DOHH2 (cell line): ENCODE measurements at regions not wholly inside any gene's neighbourhood (a gene's known extent, or its start where the extent isn't known, plus 50 kb on each side); places are given as distances from the start of the nearest gene placed in this dataset.

Experiments used
- H3F3A ChIP-seq: fragments of 200-600 bp; sonication (generic), shearing (Covaris generic); 2 replicates; pipeline ENCODE4 v1.6.0; 2016; ENCODE audit warnings: antibody characterized with exemption, mild to moderate bottlenecking; ENCODE audit not compliant: control insufficient read depth, insufficient read depth
- H3K27ac ChIP-seq: fragments of 200-600 bp; sonication (generic); 2 replicates; pipeline ENCODE4 v1.5.1; 2014; ENCODE audit warnings: low read depth, mild to moderate bottlenecking, low read length, moderate library complexity
- H3K27me3 ChIP-seq: fragments of 200-600 bp; sonication (generic); 2 replicates; pipeline ENCODE4 v1.6.1; 2014; ENCODE audit warnings: mild to moderate bottlenecking, low read length, mixed read lengths; ENCODE audit not compliant: control insufficient read depth
- H3K36me3 ChIP-seq: fragments of 200-600 bp; sonication (generic); 2 replicates; pipeline ENCODE4 v1.6.1; 2014; ENCODE audit warnings: mild to moderate bottlenecking, low read length, moderate library complexity, mixed read lengths; ENCODE audit not compliant: control insufficient read depth
- H3K4me1 ChIP-seq: fragments of 200-600 bp; sonication (generic); 2 replicates; pipeline ENCODE4 v1.6.1; 2014; ENCODE audit warnings: mild to moderate bottlenecking, low read length, mixed read lengths; ENCODE audit not compliant: control insufficient read depth
- H3K4me2 ChIP-seq: fragments of 200-600 bp; sonication (generic); 2 replicates; pipeline ENCODE4 v1.6.0; 2014; ENCODE audit warnings: mild to moderate bottlenecking, low read length, moderate library complexity
- H3K4me3 ChIP-seq: fragments of 200-600 bp; sonication (generic); 2 replicates; pipeline ENCODE4 v1.5.1; 2014; ENCODE audit warnings: mild to moderate bottlenecking, low read length, mixed read lengths
- H3K79me2 ChIP-seq: fragments of 200-600 bp; sonication (generic); 2 replicates; pipeline ENCODE4 v1.6.1; 2014; ENCODE audit warnings: mild to moderate bottlenecking, low read length, mixed read lengths; ENCODE audit not compliant: control insufficient read depth
- H3K9me2 ChIP-seq: fragments of 200-600 bp; sonication (generic); replicated peaks from 2 replicates; pipeline ENCODE4 v1.6.1; 2014; ENCODE audit warnings: mild to moderate bottlenecking, low read length, mixed read lengths; ENCODE audit not compliant: control insufficient read depth
- H3K9me3 ChIP-seq: fragments of 200-600 bp; sonication (generic); 2 replicates; pipeline ENCODE4 v1.6.1; 2014; ENCODE audit warnings: antibody characterized with exemption, low read length, mixed read lengths; ENCODE audit not compliant: control insufficient read depth, insufficient read depth
- H4K20me1 ChIP-seq: fragments of 200-600 bp; sonication (generic); 2 replicates; pipeline ENCODE4 v1.6.0; 2014; ENCODE audit warnings: low read depth, mild to moderate bottlenecking, antibody characterized with exemption, low read length, moderate library complexity; ENCODE audit not compliant: control insufficient read depth, insufficient read depth
- EZH2phosphoT487 ChIP-seq: fragments of 200-600 bp; sonication (generic); IDR thresholded peaks from 2 replicates; pipeline ENCODE4 v1.6.1; 2017; ENCODE audit warnings: borderline replicate concordance, mild to moderate bottlenecking, antibody characterized with exemption, low read length, moderate library complexity, mixed read lengths
- TF ChIP-seq, protein P1 (sequence below): fragments of 200-600 bp; sonication (generic); IDR thresholded peaks from one replicate; pipeline ENCODE4 v1.5.1; 2014; ENCODE audit warnings: antibody characterized with exemption, mild to moderate bottlenecking, low read depth, low read length; ENCODE audit not compliant: poor library complexity, severe bottlenecking

DNA sequence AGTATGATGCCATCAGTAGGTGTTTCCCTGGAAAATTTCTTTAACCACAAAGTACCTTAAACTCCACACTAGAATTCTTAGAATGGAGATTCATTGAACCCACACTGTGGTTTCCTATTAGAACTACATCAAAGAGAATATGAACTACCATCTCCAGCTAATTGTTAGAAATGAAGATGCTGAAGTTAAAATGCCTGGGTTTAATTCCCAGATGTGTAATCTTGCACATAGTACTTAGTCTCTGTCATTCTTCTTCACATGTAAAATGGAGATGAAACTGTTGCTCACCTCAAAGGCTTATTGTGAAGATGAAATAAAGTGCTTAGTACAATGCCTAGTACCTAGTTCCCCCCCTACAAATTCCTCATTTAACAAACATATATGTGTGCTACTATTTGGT lies 303.3 kb upstream of the CCNG1 start:
- Histone ChIP-seq H3K27ac (no peak overlapping the region), H3K4me2 (no peak overlapping the region), H3K9me2 (no peaks in the 10 kb centered on the region), H3K79me2 (no peaks in the 10 kb centered on the region), H3F3A (no peaks in the 10 kb centered on the region), H3K27me3 (no peaks in the 10 kb centered on the region), H3K4me1 (no peaks in the 10 kb centered on the region), H4K20me1 (no peaks in the 10 kb centered on the region), H3K9me3 (no peaks in the 10 kb centered on the region), H3K36me3 (no peaks in the 10 kb centered on the region), H3K4me3 (no peak overlapping the region)
- TF ChIP-seq, protein P1, sequence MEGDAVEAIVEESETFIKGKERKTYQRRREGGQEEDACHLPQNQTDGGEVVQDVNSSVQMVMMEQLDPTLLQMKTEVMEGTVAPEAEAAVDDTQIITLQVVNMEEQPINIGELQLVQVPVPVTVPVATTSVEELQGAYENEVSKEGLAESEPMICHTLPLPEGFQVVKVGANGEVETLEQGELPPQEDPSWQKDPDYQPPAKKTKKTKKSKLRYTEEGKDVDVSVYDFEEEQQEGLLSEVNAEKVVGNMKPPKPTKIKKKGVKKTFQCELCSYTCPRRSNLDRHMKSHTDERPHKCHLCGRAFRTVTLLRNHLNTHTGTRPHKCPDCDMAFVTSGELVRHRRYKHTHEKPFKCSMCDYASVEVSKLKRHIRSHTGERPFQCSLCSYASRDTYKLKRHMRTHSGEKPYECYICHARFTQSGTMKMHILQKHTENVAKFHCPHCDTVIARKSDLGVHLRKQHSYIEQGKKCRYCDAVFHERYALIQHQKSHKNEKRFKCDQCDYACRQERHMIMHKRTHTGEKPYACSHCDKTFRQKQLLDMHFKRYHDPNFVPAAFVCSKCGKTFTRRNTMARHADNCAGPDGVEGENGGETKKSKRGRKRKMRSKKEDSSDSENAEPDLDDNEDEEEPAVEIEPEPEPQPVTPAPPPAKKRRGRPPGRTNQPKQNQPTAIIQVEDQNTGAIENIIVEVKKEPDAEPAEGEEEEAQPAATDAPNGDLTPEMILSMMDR: no peak
- no peak for TF ChIP-seq EZH2phosphoT487

DNA sequence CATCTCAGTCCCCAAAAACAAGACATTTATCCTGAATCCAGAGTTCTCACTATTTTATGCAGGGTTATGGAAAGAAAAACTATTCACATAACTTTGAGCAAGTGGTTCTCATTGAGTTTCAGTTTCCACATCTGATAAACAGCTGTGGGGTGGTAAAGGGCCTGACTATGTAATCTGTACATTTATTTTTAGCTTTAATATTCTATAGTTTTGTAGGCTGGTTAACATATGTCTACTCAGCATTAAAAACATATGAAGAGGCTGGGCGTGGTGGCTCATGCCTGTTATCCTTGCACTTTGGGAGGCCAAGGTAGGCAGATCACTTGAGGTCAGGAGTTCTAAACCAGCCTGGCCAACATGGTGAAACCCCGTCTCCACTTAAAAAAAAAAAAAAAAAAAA lies 301.5 kb upstream of the CCNG1 start:
- TF ChIP-seq, protein P1: no peak
- no peak for TF ChIP-seq EZH2phosphoT487
- no peaks in the 10 kb centered on the region for H3K36me3 ChIP-seq
- H3K9me3 ChIP-seq: no peaks in the 10 kb centered on the region
- no peak overlapping the region for H3K4me2 ChIP-seq
- H3K9me2 ChIP-seq: no peaks in the 10 kb centered on the region
- H3K79me2 ChIP-seq: no peaks in the 10 kb centered on the region
- no peaks in the 10 kb centered on the region for H3K4me1 ChIP-seq
- H4K20me1 ChIP-seq: no peaks in the 10 kb centered on the region
- H3K4me3 ChIP-seq: no peak overlapping the region
- H3F3A ChIP-seq: no peaks in the 10 kb centered on the region
- no peaks in the 10 kb centered on the region for H3K27me3 ChIP-seq
- no peak overlapping the region for H3K27ac ChIP-seq

DNA sequence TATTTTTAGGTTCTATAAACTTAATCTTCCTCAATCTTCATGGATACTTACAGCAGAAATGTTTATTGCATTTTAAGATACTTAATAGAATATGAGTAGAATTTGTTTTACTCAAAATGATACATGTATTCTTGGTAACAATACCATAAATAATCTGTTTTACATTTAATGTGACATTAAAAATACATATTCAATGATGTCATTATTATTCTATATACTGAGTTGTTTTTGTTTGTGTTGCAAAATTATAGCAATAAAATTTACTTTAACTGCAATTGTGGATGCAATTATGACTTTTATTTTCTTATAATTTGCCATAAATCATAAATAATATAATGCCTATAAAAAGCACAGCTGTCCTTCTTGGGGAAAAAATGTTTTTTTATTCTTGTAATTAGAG lies 275.9 kb upstream of the CCNG1 start:
- no peaks in the 10 kb centered on the region for H4K20me1 ChIP-seq
- no peaks in the 10 kb centered on the region for H3K9me3 ChIP-seq
- H3K4me3 ChIP-seq: no peak overlapping the region
- no peaks in the 10 kb centered on the region for H3F3A ChIP-seq
- TF ChIP-seq EZH2phosphoT487: no peak
- H3K4me1 ChIP-seq: no peaks in the 10 kb centered on the region
- no peak overlapping the region for H3K27ac ChIP-seq
- H3K36me3 ChIP-seq: no peaks in the 10 kb centered on the region
- no peak overlapping the region for H3K4me2 ChIP-seq
- H3K27me3 ChIP-seq: no peaks in the 10 kb centered on the region
- no peaks in the 10 kb centered on the region for H3K79me2 ChIP-seq
- H3K9me2 ChIP-seq: no peaks in the 10 kb centered on the region

DNA sequence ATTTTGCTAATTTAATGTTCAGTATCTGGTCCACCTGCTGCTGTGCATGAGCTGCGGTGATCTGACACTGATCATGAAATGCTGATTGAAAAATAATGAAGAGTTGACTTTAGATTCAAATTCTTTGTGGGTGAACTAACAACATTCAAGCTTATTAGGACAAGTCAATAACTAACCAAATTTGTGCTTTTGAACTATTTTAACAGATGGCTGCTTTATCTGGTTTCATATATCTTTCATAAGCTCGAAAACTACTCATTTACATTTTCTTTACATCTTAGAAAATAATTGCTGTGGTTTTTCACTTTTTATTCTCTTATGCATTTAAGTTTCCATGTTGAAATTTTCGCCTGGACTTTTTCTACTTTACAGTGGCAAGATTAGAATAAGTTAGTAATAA lies 274.8 kb upstream of the CCNG1 start:
- no peaks in the 10 kb centered on the region for H3K4me1 ChIP-seq
- no peaks in the 10 kb centered on the region for H3K79me2 ChIP-seq
- no peak overlapping the region for H3K27ac ChIP-seq
- H3K4me3 ChIP-seq: no peak overlapping the region
- H3K36me3 ChIP-seq: no peaks in the 10 kb centered on the region
- H4K20me1 ChIP-seq: no peaks in the 10 kb centered on the region
- H3K4me2 ChIP-seq: no peak overlapping the region
- H3K9me3 ChIP-seq: no peaks in the 10 kb centered on the region
- H3K27me3 ChIP-seq: no peaks in the 10 kb centered on the region
- TF ChIP-seq EZH2phosphoT487: no peak
- TF ChIP-seq, protein P1: no peak
- H3F3A ChIP-seq: no peaks in the 10 kb centered on the region
- no peaks in the 10 kb centered on the region for H3K9me2 ChIP-seq
